Stimulated activated CD4-positive, alpha-beta T cell treated with anti-CD3 and anti-CD28 coated beads, Interleukin-12 subunit alpha, Interleukin-12 subunit beta, amount 100 ng/mL, for 24 hours (primary cell): ENCODE measurements at regions not wholly inside any gene's neighbourhood (a gene's known extent, or its start where the extent isn't known, plus 50 kb on each side); places are given as distances from the start of the nearest gene placed in this dataset.
"Not testable (repeated sequence)": the region's sequence is repeated elsewhere in the genome, so short reads cannot be mapped to it uniquely, and the experiment has no call there.

Experiments
- DNase-seq, 2 experiments: peaks; one replicate each; pipeline ENCODE4 v3.0.0-alpha.2; 2020; ENCODE audit warnings: low read depth in 2 of 2

GRCh38 chr13:63842102-63842501 is 2426.5 kb upstream of the PCDH20 start:
- no peak for DNase-seq

GRCh38 chr13:63840551-63841421 is 2425.1 kb upstream of the PCDH20 start:
- DNase-seq: no peak

DNA sequence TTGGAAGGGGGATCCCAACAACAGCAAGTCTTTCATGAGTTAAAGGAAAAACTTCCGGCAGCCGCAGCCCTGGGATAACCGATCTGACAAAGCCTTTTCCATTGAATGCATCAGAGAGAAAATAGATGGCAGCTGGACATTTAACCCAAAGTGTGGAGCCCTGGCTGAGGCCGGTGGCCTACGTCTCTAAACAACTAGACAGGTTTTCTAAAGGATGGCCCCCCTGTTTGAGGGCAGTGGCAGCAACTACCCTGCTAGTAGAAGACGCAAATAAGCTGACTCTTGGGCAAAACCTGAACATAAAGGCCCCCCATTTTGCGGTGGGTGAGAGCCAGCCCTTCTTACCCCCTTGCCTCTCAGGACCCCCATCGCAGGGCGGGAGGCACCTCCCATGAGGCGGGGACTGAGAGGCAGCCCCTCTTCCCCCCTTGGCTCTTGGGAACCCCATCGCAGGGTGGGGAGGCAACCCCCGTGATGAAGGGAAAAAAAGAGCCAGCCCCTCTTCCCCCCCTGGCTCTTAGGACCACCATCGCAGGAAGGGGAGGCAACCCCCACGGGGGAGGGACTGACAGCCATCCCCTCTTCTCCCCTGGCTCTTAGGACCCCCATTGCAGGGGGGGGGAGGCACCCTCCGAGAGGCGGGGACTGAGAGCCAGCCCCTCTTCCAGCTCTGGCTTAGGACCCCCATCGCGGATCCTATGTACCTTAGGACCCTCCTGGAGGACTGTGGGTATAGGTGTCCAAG is 2422.9 kb upstream of the PCDH20 start:
- no peak for DNase-seq

DNA sequence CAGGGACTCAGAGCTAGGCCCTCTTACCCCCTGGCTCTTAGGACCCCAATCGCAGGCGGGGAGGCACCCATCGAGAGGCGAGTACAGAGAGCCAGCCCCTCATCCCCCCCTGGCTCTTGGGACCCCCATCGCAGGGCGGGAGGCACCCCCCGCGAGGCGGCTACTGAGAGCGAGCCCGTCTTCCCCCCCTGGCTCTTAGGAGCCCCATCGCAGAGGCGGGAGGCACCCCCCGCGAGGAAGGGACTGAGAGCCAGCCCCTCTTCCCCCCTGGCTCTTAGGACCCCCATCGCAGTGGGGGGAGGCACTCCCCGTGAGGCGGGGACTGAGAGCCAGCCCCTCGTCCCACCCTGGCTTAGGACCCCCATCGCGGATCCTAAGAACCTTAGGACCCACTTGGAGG is 2422.1 kb upstream of the PCDH20 start:
- DNase-seq: not testable (repeated sequence)

DNA sequence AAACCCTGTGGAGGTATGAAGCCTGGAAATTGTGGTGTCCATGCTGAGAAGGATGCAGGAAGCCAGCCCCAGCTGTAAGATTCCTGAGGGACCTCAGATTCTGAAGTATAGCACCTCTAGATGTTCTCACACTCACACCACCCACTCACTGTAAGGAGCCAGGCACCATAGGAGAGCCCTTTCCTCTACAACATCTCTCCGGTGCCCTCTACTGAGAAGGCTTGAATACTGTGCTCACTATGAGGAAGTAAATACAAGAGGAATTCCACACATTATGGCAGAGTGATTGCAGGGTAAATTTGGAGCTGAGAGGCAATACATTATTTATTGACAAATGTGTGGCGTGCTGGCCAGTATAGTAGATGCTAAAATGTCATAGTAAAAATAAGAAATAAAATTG is 2414.0 kb upstream of the PCDH20 start:
- DNase-seq: not testable (repeated sequence)

- DNase-seq: not testable (repeated sequence)
Measured at GRCh38 chr13:63821785-63822184, 2406.1 kb upstream of the PCDH20 start.

- DNase-seq: not testable (repeated sequence)
Measured at GRCh38 chr13:63811428-63812004, 2395.9 kb upstream of the PCDH20 start.

DNA sequence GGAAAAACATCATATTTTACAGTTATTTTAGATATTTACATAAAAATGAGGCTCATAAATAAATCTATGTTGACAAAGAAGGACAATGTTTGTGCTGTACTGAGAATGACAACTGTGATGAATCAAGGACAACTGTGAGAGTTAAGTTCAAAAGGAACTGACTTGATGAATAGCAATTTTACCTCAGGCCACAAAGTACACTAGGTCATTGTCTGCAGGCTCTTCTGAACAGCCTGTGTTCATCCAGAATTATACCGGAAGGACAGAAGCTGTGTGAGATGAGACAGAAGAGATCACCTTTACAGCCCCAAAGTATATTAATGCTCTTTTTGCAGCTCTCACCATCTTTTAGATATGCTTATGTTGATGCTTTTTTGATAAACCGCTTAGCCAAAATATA is 2375.5 kb upstream of the PCDH20 start:
- not testable (repeated sequence) for DNase-seq

GRCh38 chr13:63774133-63774532 is 2358.5 kb upstream of the PCDH20 start:
- DNase-seq: no peak

GRCh38 chr13:63773476-63773875 is 2357.8 kb upstream of the PCDH20 start:
- no peak for DNase-seq

DNA sequence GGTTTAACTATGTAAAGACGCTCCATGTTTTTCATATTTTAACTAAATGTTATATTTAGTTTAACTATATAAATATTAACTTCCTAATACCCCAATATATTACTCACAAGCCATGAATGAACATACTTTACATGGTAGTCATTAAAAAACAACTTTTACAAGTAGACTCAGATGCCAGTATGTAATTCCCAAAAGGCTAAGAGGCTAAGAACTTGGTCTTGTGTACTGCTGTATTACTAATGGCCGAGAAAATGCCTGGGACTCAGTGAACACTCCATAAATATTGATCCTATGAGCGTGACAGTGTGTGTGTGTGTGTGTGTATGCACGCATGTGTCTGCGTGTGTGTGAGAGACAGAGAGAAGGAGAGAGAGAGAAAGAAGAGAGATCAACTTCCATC is 2342.0 kb upstream of the PCDH20 start:
- DNase-seq: not testable (repeated sequence)

- not testable (repeated sequence) for DNase-seq
Measured at GRCh38 chr13:63749857-63750256, 2334.2 kb upstream of the PCDH20 start.

DNA sequence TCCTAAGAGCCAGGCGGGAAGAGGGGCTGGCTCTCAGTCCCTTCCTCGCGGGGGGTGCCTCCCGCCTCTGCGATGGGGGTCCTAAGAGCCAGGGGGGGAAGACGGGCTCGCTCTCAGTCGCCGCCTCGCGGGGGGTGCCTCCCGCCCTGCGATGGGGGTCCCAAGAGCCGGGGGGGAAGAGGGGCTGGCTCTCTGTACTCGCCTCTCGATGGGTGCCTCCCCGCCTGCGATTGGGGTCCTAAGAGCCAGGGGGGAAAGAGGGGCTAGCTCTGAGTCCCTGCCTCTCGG is 2326.1 kb upstream of the PCDH20 start:
- DNase-seq: not testable (repeated sequence)

GRCh38 chr13:63741029-63741813 is 2325.6 kb upstream of the PCDH20 start:
- DNase-seq: no peak

- not testable (repeated sequence) for DNase-seq
Measured at GRCh38 chr13:63739112-63739735, 2323.6 kb upstream of the PCDH20 start.

DNA sequence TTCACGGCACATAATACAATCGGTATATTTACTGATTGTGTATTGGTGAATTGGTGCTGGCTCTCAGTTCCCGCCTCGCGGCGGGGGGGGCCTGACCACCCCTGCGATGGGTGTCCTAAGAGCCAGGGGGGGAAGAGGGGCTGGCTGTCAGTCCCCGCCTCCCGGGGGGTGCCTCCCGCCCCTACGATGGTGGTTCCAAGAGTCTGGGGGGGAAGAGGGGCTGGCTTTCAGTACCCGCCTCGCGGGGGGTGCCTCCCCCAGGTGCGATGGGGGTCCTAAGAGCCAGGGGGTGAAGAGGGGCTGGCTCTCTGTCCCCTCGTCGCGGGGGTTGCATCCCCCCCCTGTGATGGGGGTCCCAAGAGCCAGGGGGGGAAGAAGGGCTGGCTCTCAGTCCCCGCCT is 2321.8 kb upstream of the PCDH20 start:
- DNase-seq: no peak

DNA sequence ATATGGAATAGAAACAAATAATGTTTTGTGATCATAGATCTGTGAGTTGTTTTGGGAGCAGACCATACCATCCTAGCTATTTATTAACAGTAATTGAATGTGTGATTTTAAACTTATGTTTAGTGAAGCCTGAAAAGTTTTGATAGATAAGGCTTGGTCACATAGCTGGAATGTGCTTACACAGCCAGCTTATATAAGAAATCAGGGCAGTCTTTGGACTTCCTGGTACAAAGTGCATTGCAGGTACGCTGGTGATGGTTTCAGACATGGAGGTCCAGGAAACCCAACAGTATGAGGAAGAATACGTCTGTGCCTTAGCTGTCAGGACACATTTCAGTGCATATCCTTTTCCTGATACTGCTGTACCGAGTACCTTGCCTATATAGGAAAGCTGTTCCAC is 2316.2 kb upstream of the PCDH20 start:
- no peak for DNase-seq

DNA sequence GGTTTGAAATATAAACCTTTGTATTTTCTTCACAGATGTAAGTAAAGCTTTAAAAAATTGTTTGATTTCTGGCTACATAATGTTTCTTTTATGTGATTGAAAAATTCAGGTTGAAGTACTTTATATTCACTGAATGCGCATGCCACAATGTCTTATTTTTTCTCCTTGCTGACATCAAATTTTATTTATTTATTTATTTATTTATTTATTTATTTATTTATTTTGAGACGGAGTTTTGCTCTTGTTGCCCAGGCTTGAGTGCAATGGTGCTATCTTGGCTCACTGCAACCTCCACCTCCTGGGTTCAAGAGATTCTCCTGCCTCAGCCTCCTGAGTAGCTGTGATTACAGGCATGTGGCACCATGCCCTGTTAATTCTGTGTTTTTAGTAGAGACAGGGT is 2296.5 kb upstream of the PCDH20 start:
- not testable (repeated sequence) for DNase-seq

DNA sequence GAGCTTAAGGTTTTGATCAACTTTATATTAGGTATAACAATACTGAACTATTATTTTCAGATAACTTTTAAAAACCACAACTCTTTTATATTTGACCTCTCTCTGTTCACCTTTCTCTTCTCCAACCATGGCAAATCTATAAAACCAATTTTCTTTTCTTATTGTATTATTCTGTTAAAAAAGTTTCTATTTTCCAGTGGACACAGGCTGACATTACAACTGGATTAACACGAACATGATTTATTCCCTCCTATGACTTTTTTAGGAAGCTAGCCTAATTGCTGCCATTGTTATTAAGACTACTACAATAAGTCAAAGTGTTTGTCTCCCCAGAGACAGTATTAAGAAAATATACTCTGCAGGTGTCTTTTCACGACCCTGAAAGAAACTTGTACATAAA is 2291.1 kb upstream of the PCDH20 start:
- DNase-seq: no peak

DNA sequence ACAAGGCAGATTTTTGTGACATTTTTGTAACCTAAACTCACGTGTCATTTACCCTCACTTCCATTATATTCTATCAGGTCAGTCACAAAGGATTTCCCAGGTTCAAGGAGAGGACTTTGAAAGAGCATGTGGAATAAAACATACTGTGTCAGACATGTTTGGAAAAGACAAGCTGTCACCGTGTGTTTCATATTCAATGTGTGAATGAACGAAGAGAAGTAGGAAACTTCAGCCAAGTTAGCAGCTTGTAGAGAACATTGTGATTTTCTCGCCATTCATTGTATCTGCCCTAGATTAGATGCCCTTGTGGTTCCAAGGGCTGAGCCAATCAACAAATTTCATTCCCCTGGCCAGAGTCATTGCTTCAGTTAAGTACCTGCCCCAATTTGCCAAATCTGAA is 2288.9 kb upstream of the PCDH20 start:
- DNase-seq: no peak

GRCh38 chr13:63700350-63700749 is 2284.7 kb upstream of the PCDH20 start:
- no peak for DNase-seq

GRCh38 chr13:63699948-63700347 is 2284.3 kb upstream of the PCDH20 start:
- DNase-seq: no peak
